Erythroblast (primary cell): ENCODE measurements at regions not wholly inside any gene's neighbourhood (a gene's known extent, or its start where the extent isn't known, plus 50 kb on each side); places are given as distances from the start of the nearest gene placed in this dataset.

Experiments used
- GATA1 ChIP-seq: IDR thresholded peaks from 2 replicates; pipeline ENCODE4 v1.6.1; 2011; ENCODE audit warnings: low read depth, mild to moderate bottlenecking, control low read depth, low read length, moderate library complexity
- POLR2A ChIP-seq: IDR thresholded peaks from 2 replicates; pipeline ENCODE4 v1.6.1; 2011; ENCODE audit warnings: mild to moderate bottlenecking, low read length

- no peak for TF ChIP-seq POLR2A
- TF ChIP-seq GATA1 = no peak
Measured at GRCh38 chr4:126192506-126192905, 877.8 kb downstream of the FAT4 start.
